ENCODE measurements at regions not wholly inside any gene's neighbourhood (a gene's known extent, or its start where the extent isn't known, plus 50 kb on each side); places are given as distances from the start of the nearest gene placed in this dataset.

DNA sequence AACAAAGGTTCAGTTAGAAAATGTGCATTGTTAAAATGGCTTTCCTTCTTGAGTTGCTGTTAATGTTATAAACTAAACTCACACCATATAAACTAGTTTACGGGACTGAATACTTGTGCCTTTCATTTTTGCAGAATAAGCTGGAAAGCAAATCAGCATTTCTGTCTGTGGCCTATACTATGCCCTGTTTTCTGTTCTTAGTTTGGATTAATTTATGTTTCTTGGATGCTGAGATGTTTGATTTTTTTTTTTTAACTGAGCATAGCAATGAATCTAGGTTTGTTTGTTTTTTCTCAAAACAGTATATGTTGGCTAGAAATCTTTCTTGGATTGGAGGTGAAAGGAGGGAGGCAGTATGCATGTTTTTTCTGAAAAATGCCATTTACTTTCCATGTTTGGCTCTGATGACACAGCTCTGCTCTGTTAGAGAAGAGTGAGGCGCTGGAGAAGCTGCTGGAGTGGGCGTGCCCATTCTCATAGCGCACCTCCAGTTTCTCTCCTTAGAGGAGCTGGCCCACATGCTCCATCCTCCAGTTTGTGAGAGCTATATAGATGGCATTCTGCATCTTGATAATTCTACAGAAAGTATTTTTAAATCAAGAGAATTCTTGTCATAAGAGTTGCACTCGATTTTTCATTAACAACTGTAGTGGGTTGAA, 423.6 kb upstream of the TPM1 start:
- no peak for DNase-seq

DNA sequence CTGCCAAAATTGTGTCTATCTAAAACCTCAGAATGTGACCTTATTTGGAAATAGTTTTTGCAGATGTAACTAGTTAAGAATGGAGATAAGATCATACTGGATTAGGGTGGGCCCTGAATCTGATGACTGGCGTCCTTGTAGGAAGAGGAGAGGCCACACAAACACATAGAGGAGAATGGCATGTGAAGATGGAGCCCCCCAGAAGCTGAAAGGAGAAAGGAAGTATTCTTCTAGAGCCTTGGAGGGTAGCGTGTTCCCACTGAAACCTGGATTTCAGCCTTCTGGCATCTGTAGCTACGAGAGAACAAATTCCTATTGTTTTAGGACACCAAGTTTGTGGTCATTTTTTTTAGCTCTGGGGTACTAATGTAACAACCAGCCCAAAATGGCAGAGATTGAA, 423.0 kb upstream of the TPM1 start:
- DNase-seq = no peak

DNA sequence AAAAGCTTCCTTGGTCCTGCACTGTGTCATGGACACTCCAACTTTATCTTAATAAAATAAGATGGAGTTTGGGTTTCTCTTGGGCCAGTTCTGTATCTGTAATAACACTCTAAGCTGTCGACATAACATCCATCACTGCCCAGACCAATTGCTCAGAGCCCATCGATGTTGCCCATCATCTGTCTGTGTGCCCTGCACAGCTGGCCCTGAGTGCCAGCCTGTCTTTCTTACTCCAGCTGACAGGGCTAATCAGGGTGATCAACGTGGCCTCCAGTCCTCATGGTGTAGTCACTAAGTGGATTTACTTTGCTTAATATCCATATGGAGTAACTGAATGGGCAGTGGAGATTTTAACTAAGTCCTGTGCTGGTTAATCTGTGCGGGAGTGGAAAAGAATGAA, 419.8 kb upstream of the TPM1 start:
- no peak for DNase-seq

DNA sequence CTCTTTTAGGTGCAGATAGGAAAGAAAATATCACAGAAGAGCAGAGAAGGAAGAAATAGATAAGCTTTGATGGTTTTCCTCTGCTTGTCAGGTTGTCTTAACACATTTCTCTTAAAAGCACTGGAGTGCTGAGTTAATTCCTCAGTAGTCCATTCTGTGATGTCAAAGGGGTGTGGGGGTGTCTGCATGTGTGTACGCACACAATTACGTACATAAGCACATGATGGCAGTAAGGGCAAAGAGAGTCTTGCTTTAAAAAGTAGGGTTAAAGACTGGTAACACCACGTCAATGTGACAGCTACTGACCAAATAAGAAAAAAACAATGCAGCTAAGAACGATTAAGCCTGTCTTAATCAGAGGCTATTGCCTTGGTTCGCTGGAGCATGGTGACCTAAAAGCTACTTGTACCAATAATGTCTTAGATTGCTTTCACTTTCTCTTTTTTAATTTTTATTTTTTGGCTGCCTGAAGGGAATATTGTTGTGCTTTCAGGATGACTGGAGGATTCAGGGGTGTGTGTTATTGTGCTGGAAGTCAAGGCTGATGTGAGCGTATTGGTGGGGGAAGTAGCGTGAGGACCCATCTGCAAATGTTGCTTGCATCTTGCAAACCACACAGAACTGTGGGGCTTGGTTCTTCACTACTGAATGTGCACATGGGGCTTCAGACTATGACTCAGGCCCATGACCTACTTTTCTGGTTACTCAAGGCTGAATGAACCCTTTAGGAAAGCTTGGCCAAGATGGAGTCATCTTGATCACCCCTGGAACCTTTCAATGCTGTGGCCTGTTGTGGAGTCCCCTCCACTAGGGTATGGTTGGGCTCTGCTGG, 417.8 kb upstream of the TPM1 start:
- no peak for DNase-seq

DNA sequence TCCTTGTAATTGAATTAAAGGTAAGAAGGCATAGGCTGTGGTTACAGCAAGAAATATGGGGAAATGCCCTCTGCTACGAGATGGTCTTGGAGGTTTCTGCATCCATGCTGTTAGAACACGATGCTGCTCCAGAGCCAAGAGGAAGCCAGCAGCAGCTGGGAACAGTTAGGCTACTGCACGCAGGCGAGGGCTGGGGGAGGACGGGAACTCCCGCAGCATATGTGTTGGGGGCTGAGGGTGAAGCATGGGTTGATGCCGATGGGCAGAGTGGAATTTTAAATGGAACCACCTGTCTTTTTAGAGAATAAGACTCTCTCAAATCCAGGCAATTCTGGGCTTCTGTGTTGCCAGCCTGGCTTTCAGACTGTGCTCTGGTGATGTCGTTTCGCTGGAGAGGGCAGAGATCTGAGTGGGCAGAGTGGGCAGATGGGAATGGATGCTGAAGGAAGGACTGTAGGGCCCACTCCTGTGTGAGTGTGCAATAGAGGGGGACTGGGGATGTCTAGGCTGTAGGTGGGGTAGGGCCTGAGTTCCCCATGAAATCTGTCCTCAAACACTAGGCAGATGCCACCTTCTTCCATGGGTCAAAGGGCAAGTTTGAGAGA, 417.0 kb upstream of the TPM1 start:
- DNase-seq = no peak

DNA sequence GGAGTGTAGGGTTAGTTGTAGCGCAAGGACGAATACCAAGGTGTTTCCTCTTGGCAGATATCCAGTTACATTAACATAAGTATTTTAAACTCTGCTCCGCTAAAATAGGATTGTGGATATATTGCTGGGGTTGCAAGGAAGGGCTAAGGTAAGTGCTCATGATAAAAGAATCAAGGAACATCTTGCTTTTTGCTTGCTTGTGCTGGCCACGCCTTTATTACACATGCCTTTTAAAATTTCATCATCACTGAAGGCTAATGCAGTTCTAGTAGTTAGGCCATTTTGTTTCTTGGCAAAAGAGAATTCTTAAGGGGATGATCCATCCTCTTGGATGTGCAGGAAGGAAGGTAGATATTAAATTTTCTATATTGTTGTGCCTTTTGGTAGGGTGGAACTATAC, 415.6 kb upstream of the TPM1 start:
- DNase-seq = no peak

DNA sequence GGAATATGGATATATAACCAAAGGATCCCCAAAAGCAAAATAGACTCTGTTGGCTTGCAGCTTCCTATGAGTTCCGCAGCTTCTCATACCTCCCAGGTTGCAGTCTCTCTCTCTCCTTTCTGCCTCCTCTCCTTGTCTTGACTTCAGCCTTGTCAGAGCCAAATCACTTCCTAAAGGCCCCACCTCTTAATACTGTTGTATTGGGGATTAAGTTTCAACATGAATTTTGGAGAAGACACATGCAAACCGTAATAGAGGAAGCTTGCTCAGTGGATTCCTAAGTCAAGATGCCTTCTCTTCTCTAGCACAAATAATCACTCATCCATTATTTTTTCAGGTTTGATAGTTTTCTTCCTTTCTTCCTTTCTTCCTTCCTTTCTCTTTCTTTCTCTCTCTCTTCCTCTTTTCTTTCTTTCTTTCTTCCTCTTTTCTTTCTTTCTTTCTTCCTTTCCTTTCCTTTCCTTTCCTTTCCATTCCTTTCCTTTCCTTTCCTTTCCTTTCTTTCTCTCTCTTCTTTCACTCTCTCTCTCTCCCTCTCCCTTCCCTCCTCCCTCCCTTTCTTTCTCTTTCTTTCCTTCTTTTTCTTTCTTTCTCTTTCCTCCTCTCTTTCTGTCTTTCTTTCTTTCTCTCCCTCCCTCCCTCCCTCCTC, 411.3 kb upstream of the TPM1 start:
- DNase-seq = no peak

DNA sequence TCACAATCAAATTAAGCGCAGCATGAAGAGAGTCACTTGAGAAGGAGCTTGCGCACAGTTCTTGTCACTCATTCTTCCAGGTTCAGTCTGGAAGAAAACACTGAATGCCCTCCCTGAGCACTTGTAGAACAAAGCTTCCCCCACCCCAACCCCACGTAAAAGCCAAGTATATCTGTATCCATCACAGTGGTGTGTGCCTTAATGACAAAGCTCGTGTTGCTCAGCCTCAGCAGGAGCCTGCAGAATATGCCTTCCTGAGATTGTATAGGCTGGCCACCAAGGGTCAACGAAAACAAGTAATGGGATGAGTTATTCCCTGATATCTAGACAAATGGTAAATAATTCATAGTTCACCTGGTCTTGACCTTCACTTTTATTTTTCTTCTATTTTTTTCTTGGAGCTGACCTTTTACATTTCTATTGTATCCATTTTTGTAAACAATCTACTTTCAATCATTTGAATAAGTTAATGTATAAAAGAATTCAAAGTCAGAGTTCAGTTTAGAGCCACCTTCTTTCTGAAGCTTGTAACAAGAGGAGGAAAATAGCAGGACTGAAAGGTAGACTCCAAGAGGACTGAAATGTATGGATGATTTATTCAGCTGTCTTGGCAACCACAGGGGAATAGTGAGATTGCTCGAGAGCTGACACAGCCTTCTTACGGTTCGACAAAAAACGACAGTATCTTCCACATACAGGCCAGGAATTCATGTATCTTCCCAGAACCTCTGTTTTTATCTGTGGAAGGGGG, 405.5 kb upstream of the TPM1 start:
- no peak for DNase-seq

DNA sequence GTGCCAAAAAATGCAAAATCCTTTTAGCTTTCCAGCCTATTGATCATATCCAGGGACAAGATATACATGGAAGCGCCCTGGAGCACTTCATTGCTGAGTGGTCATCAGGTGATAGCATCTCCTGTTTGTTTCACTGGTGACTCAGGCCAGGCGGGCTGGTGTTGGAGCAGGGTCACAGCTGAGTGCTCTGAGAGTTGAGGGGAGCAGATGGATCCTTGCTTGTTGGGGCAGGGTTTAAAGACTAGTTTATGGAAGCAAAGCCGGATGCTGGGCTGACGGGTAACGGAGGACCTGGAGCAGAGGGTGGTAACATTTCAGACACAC, 405.0 kb upstream of the TPM1 start:
- DNase-seq = no peak

DNA sequence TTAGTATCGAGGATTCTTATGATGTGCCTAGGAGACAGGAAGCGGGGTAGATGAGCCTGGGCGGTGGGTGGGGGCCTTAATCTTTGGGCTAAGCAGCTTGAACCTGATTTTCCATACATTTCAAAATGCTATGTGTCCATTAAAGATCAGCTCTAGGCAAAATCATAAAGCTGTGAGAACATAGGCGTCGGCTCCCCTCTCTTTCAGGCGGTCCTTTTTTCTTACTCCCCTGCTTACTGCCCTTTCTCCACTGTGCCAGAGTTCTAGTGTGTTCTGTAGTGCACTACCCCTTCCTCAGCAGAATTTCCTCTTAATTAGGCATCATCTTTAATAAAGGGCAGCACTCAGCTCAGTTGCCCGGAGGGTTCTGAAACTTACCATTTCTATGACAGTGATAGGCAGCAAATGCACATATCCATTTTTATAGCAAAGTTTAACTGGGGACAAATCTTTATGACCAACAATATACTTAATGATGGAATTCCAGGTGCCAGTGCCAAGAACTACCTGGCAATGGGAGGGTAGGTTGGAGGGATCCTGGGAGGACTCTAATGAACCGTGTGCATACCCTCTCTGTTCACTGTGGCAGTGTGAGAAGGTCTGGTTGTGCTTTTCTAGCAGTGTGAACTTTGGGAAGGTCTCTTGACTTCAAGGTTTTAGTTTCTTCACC, 404.5 kb upstream of the TPM1 start:
- no peak for DNase-seq

DNA sequence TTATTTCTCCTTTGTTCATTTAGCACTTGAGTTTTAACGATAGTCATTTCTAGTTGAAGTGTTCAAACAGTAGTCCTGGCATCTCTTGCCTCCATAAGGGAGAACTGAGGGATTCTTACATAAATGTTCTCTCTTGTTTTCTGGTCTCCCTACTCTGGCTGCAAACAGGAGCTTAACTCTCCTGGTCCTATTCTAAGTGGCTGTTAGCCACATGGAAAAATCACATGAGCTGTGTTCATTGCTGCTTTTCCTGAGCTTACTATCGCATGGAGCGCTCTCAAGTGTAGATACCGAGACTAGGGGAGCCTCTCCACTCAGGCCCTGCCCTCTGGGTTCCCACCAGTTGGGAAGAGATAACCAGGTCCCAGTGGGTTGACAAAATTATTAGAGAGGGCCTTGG, 403.1 kb upstream of the TPM1 start:
- DNase-seq = no peak

DNA sequence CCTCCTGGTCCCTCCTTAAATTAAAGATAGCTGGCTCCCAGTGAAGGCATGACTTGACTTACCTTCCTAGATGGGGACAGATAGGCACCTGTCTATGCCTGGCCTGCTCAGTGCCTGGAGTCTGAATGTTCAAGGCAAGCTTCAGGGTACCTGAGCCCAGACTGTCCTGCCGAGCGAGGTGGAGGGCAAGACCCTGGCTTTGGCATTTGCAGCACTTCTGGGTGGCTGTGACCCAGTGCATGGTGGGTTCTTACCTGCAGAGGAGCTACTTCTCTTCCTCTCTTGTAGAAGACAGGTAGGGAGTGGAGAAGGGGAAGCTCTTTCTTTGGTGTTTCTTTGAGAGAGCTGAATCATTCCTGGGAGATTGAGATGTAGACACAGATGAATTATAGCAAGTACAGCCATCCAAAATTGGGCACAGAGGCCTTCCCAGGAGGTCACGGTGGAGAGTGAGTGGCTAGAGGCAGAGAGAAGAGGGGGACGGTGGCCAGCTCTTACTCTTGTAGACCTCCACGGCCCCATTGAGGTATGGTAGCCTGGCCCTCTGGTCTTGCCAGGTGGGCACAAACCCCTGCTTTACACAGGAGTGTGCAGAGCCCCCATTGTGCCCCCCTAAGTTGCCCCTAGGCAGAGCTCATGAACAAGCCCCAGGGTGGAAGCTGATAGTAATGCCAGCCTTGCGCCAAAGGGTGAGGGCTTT, 402.5 kb upstream of the TPM1 start:
- no peak for DNase-seq

DNA sequence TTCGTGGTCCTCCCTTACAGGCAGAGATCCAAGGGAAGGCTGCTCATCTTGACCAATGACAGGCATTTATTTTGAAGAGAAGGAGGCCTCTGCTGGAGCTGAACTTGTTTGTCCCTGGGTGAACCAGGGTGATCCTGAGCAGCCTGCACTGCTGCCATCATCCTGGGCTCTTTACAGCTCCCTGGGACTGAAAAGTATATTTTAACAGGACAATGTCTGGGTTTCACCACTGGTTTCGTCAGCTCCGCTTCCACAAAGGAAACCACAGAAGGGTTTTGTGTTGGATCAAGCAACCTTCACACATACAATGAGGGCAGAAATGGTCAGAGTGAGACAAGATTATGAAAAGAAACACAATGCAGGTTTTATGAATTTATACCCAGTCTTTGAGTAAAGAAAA, 400.7 kb upstream of the TPM1 start:
- DNase-seq = no peak

DNA sequence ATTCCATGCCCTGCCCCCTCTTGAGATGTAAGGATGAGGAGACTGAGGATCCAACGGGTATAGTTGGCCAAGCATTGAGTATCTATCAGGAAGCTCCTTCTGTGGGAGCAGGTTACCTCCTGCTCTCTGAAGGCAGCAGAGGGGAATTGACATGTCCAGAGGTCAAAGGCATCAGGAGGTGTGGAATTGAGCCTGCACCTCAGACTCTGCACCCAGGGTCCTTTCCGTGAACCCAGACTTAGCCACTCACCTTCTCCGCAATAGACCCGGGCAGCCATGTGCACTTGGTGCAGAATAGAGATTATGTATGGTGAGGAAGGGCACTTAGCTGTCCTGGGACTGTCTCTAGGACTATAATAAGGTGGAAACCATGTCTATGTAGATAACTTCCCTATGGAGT, 399.0 kb upstream of the TPM1 start:
- no peak for DNase-seq

DNA sequence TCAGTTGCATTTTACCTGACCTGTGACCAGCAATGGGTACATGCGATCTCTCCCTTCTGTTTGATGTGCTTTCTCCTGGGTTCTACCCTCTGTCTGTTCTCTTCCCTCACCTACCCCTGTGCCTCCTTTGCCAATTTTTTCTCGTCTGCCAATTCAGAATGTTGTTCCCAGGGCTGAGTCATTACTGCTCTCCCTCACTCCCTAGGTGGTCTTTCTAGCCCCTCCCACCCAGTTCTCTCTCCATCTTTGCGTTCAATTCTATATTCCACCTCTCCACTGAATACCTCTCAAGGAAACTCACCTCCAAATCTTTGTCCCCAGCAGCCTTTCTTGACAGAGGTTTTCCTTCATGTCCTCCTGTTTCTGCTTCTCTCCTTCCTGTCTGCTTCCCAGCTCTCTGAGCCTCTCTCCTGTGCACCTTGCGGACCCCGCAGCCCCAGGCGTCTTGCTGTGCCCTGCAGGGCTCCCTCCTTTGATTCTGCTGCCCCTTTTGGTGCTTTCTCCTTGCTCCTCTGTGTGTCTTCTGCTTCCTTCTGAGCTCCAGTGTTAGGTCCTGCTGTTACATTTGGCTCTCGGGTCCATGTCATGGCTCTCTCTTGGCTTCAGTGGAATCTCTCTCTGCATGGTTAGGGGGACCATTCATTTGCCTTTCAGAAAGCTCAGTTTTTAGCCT, 398.2 kb upstream of the TPM1 start:
- no peak for DNase-seq

DNA sequence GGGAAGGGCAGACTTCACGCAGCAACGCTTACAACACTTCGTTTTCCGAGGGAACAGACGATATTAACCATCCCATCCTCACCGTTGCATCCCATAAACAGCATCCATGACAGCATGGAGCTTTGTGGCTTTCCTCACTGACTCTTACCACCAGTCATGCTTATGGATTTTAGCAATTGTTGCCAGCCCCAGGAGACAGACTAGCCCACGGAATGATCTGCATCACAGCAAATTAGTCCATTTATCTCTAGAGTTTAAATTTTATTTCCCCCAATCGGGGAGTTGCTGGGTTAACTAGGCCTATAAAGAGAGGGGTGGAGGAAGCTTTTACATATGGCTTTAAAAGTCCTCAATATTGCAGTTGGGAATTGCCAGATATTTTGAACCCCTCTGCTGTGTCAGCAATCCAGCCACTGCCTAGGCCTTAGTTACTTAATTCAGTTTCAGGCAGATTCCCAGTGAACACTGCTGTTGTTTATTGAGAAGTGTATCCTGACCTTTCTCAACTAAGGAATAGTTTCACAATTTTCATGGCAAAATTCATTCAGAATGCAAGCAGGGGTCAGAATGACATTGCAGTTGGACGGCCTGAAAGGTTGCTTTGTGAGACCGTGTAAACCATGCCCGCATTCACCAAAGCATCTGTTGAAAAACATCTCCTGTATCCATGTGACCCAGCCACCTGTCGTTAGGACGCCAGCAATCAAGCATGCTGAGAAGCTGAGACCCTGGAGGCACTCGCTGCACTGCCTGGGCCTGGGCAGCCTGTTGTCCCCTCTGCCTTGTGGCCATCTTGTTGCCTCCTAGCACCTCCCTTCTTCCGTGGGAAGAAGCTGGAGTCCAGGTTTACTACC, 397.4 kb upstream of the TPM1 start:
- DNase-seq = no peak

DNA sequence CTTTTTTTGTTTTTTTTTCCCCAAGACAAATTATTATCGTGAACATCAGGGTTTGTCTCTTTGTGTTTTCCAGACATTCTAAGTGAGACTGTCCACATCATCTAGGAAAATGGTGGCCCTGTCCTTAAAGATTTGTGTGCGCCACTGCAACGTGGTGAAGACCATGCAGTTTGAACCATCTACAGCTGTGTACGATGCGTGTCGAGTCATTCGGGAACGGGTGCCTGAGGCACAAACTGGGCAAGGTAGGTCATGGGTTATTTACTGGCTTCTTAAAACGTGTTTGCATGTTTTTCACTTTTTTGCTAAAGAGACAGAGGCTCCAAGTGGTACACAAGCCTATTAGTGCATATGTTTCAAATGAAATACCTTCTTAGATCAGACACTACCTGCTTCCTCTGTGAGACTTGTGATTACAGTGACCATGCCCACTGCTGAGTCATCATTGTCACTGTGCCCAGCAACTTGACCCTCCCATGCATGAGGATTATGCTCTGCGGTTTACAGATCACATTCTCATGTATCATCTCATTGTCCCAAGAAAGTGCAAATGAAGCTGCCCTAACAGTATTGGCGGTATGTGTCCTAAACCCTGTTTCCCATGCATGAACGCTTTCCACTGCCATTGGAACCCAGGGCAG, 395.2 kb upstream of the TPM1 start:
- DNase-seq = no peak

DNA sequence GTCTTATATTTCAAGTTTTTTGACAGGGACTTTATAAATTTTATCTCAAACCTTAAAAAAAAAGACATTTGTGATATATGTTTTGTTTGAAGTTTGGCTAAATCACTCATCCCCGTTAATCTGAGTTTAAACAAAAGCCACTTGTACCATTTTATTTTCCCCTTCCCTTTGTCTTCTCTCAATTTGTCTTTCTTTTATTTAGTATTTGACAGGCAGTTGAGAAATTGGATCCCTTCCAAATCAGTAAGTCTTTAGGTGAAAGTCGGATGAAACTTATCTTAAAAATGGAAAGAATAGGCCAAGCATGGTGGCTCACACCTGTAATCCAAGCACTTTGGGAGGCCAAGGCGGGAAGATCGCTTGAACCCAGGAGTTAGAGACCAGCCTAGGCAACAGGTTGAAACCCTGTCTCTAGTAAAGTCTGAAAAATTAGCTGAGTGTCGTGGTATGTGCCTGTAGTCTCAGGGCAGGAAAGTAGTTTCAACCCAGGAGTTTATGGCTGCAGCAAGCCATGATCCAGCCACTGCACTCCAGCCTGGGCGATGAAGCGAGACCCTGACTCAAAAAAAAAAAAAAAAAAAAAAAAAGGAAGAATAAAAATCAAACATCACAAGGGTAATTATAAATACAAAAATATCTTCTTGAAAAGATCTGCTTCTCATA, 394.6 kb upstream of the TPM1 start:
- DNase-seq = no peak

DNA sequence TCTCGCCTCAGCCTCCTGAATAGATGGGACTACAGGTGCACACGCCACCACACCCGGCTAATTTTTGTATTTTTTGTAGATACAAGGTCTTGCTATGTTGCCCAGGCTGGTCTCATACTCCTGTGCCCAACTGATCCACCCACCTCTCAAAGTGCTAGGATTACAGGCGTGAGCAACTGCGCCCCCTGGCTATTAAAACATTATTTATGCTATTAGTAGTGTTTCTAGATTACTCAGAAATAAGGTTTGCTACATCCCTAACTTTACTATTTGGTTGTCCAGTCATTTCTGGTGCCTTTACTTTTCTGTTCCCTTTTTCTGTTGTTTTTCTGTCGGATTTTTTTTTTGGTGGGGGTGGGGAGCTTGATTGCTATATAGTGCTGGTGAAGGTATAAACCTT, 393.6 kb upstream of the TPM1 start:
- no peak for DNase-seq

Data from cerebellar nuclear complex (tissue), 1 donor.